GM18867 (cell line): ENCODE measurements at regions not wholly inside any gene's neighbourhood (a gene's known extent, or its start where the extent isn't known, plus 50 kb on each side); places are given as distances from the start of the nearest gene placed in this dataset.
A peak's percentile ranks its signal among the peaks of the same experiment; 100 is the strongest.

ENCODE experiments used
- ATAC-seq: cut with Tn5 transposase; IDR thresholded peaks from one replicate; pipeline ENCODE4 v1.9.1; 2021; ENCODE audit warnings: mild to moderate bottlenecking, moderate library complexity; ENCODE audit not compliant: unreplicated experiment

DNA sequence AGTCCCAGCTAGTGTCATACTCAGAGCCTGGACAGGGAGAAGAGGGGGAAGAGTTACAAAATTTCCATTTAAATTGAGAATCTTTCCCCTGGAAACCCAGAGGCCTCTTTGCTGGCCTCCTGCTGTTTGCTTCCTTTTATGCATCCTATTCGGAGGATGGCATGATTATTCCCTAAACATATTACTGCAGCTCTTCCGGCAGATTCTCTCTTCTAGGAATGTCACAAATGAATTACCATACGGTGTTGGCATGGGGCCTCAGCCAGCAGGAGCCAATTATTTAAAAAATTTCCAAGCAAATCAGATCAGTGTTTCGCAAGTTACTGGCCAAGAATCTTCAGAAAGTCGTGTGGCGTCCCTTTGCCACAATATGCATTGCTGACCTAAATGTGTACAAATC, 326.7 kb upstream of the NCAM1 start:
- ATAC-seq: no peak

DNA sequence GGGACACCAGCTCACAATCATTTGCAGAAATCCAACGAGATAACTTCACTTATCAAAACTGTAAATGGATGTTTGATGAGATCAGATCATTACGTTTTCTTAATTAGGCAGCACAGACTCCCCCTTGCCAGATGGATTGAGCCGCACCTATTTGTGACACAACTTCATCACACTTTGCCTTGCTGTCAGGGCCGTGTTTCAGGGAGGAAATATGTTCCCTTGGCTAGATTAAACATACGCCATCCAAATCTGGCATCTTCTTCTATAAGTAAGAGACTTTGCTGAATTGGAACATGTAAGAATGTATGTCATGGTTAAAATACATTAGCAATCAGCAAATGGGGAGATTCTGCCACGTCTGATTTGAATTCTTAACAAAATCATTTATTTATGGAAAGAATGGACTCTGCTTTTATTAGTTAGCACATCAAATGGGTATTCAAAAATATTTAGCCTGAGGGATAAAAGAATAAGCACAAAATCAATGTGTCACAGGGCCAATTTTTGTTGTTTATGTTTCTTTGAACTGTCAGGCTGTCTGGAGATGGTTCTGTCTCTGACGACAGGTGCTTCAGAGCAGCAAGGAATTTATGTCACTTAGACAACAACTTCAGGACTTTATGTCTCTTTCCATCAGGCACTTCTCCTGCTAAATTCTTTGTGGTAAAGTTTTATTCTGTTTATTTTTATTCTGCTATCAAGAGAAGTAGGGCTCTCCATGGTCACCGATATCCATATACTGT, 326.1 kb upstream of the NCAM1 start:
- no peak for ATAC-seq

DNA sequence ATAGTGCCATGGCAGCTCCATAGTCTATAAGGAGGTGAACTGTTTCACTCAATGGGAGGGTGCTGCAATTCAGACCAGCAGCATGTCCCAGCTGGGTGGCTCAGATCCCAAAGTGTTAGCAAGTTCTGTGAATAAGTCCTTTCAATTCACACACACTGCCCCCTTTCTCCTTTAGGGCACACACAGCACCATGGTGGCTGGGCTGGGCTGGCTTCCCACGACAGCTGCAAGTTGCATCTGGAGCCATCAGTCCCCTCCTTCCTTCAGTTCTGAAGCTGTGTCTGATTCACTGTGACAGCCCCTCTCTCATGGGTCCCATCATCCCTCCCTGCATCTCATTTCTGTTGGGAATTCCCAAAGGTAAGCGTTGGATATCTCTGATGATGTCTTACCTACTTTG, 324.1 kb upstream of the NCAM1 start:
- ATAC-seq: no peak

DNA sequence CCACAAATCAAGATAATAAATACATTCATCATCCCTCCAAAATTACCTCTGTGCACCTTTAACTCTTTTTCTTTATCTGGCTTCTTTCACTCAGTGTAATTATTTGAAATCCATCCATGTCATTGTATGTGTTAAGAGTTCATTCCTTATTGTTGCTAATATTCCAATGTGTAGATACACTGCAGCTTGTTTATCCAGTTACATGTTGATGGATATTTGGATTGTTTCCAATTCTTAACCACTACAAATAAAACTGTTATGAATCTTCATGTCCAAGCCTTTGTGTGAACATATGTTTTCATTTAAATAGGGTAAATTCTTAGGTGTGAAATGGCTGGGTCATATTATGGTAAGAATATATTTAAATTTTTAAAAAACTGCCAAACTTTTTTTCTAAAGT, 323.3 kb upstream of the NCAM1 start:
- no peak for ATAC-seq

DNA sequence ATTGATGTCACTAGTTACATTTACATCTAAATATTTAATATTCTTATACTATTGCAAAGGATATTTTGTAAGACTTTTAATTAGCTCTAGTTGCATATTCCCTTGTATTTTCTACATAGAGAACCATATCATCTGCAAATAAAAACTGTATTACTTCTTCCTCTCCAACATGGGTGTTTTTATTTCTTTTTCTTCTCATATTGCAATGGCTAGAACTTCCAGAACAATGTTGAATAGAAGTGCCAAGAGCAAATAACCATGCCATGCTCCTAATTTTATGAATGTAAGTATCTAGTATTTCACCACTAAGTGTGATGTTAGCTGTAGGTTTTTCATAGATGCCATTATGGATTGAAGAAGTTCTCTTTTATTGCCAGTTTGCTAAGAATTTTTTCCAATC, 321.8 kb upstream of the NCAM1 start:
- no peak for ATAC-seq

DNA sequence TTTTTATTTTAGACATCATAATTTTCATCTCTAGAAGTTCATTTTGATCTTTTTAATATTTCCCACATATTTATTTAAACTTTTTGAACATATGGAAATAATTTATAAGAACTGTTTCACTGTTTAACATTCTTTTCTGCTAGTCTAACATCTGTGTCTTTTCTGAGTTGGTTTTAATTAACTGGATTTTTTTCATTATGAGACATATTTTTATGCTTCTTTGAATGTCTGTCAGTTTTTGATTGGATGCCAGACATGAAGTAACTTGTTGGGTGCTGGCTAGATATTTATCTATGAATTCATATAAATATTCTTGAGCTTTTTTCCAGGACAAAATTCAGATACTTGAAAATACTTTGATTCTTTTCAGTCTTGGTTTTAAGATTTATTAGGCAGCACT, 317.8 kb upstream of the NCAM1 start:
- ATAC-seq: no peak

DNA sequence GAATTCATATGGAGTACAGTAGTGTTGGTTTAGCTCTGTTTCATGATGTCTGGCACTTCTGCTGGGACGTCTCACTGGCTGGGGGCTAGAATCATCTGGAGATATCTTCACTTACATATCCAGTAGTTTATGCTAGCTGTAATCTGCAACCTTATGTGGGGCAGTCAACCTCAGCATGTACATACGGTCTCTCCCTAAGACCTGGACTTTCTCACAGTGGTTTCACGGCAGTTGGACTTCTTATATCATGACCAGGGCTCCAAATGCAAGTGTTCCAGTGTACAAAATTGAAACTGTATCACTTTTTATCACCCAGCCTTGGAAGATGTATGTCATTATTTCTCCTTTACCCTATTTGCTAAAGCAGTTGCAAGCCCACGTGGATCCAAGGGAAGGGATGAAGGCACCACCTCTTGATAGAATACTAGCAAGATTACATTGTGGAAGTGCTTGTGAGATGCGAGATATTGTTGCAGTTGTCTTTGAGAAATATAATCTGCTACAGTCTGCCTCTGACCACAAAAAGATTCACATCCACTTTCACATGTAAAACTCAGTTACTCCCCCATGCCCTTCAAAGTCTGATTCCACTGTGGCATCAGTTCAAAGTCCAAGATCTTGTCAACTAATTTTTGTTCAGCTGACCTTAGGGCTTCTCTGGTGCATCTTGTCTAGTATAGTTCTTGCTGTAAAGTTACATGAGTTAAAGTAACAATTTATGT, 316.6 kb upstream of the NCAM1 start:
- peak; percentile 94 for ATAC-seq

DNA sequence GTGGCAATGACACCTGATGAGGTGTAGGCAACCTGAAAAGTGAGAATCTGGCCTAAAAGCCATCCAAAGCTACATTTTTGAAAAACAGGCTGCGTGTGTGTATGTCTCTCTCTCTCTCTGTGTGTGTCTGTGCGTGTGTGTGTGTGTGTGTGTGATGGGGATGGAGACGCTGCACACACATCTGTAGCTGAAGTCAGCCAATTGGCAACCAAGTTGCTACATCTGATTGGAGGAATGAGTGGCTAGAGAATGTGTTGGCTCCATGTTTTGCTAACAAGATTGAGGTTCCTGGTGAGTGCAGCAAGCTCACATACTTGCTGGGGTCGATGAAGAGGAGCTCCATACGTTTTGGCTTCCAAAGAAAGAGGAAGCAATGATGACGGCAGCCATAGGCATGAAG, 311.4 kb upstream of the NCAM1 start:
- ATAC-seq: no peak

DNA sequence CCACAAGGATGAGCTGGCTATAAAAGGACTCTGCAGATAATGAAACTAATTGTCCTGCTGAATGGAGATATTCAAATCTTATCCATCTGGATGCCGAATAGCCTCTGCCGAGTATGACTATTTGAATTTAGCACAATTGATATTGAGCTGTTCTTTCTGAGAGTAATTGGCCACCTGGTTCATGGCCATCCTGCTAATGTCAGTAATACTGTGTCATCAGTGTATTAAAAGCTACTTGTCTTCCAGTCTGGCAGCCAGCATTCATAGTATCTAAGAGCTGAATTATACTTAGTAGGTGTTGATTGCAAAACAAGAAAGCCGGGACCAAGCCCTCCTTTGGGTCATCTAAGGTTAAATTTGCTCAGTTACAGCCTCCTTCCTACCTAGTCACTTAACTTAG, 310.7 kb upstream of the NCAM1 start:
- ATAC-seq: no peak

DNA sequence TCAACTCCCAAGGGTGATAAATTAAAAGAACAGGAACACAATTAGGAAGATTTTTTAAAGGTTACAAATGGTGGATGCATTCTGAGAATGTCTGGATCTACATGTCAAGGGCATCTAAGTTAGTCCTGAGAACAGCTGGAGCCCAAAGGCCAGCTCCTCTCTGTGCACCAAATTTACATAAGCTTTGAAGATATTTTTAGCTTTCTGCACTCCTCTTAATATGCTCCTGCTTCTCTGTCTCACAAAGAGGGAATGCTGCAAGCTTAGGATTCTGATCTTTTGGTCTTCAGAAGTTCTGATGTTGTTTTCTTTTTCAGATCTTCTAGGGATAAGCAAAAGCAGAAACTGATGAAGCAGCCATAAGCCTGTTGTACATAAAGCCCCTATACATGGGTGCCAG, 309.8 kb upstream of the NCAM1 start:
- no peak for ATAC-seq

DNA sequence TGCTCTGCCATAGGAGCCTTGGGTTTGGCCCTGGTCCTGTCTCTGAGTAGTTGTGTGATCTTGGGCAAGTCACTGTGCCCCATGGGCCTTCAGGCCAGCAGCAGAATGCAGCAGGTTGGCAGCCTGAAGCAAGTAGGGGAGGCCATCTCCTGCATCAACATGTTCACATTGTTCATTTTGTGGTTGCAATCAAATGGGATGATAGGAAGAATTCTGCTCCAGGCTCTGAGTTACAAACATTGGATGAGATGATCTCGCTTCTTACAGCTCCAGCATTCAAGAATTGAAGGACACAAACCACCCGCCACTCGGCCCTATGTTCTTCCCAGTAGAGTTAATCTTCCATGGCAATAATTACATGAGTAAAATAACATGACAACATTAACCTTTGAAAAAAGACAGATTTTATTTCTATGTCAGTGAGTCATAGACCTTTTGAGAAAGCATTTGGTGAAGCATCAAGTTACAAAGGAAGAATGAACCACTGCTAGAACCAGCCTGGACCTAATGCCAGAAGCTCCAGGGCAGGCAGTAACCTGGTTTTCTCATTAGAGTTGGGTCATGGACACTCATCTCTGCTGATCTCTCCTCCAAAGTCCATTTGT, 308.3 kb upstream of the NCAM1 start:
- ATAC-seq: no peak

DNA sequence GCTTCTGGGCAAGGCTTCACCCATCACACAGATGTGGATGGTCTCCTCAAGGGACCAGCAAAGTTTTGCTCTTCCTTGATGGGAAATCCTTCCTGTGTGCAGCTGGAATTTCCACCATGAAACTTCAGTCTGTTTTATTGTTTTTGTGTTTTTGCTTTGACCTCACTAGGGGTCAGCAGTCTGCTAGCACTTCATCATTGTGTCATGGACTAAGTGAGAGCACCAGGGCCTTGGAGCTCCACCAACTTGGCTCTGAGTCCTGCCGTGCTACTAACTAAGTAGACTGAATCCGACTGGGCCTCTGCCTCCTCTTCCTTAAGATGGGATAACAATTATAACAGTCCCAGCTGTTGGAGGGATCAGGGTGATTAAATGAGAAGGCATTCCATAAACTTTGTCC, 305.8 kb upstream of the NCAM1 start:
- no peak for ATAC-seq

DNA sequence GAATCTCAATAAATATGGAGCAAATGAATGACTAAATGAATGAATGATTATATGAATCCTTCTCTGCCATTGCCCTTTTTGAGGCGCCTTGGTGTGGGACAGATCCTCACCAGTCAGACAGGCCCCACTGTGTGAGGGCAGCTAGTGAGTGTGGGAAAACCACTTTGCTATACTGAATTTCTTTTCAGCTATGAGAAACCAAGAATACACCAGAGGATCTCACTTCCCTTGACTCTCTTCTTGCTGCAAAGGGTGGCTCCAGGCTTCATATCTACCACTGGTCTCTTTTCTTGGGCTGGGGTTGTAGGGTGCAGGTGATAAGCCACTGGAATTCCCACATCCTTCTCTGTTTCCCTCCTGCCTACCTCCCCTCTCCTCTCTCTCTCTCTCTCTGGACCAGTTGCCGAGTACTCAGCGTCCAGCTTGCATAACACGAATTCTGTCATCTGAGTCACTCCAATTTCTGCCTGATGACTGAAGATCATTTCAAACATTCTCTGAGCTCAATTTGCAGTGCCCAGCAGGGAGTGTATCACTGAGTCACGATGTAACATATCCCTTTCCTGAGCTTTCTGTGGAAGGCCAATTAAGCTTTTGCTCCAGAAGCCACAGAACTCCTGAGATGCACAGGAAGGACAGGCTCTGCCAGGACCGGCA, 304.3 kb upstream of the NCAM1 start:
- ATAC-seq: peak; percentile 38

DNA sequence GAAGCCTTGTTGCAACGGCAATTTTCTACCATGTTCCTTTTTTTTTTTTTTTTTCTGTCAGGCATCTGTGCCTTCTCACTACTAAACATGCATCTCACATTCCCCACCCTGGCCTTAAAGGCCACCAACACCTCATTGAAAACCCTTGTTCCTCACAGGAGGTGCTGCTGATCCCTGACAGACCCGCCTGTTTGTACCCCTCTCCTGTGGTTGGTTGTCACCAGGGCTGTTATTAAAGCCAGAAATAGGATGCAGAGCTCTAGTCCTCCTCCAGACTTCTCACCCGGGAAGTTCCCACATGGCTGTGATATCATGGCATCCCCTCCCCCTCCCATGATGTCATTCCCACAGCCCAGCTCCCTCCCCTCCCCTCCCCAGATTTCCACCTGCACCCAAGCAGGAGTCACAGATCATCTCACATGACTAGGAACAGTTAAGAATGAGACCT, 302.8 kb upstream of the NCAM1 start:
- ATAC-seq: no peak

DNA sequence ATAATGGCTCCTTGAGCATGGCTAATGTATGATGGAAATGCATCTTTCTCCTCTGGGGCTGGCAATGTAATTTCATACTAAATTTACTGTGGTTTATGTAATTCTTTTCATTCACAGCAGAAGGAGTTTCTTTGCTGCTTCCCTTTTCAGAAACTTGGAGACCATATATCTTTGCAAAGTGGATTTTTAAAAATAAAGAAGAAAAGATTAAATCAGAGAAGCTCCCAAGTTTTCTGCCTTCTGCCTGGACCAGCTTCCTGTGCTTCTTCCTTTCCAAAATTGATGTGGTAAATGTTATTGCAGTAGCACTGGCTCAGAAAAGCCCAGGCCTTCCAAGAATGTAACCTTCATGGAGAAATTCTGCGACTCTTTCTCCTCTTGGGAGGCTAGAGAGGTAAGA, 300.1 kb upstream of the NCAM1 start:
- no peak for ATAC-seq

DNA sequence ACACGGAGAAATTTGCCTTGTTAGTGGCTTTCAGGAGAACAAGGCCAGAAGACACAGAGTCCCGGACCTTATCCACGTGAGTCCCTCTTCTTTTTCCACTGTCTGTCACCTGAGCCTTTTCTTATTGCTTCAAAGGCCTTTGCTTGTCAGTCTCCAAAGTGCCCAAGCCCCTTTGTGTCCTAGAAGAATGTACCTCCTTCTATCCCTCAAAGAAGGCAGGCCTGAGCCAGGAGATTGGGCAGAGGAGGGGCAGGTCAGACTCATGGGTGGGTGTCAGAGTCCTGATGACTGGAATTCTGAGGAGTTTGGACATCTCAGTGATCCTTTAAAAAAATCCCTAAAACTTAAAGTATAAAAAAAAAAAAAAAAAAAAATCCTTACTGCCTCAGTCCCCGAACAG, 299.6 kb upstream of the NCAM1 start:
- ATAC-seq: no peak

DNA sequence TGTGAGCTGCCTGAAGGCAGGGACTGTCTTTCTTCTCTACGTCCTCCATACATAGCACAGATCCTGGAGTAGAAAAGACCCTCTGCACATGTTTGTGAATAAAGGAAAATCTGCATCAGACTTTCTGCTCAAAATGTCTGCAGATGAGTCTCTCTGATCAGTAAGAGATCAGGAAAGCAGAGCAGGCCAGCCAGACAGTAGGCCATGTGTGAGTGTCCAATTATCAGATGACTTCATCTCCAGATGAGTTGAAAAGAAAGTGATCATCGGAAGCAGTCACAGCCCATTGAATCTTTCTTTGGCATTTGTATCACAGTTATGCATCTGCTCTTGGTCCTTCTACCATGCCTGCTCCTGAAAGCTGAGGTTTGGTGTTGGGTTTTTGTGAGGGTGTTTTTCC, 298.7 kb upstream of the NCAM1 start:
- ATAC-seq: no peak

DNA sequence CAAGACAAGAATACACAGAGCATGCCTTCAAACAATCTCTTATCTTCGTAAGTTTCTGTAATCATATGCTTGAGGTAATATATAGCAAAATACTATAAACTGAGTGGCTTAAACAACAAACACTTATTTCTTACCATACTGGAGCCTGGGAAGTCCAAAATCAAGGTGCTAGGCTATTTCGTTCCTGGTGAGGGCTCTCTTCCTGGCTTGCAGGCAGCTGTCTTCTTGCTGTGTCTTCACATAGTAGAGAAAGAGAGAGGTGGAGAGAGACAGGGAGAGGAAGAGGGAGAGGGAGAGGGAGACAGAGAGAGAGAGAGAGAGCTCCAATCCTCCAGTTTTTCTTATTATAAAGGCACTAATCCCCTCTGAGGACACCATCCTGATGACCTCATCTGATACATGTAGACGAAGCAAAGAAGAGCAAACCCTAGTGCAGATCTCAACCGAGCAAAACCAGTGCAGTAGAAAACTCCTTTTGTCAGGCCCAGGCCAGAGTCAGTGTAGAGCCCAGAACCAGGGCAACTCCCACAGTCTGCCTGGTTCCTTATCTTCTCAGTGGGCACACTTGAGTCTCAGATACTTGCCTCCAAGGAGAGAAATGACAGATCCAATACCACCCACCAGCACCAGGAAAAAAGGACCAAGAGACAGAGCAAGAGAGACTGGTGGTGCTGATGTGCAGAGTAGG, 297.1 kb upstream of the NCAM1 start:
- ATAC-seq: no peak

DNA sequence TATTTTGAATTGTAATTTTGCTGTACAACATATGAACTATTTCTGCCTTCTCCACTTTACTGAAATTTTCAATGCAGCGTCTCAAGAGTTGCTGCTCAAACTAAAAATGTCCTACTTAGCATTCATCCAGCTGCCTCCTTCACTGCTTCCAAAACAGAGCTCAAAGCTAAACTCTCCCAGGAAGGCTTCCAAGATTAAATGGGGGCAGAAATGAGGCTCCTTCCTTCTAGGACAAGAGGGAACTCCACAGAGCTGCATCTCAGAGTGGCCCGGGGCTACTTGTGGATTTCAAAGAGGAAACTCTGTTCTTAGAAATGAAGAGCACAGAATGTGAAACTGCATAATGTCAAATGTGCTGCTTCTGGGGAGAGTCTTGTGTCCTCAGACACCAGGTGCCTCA, 295.9 kb upstream of the NCAM1 start:
- no peak for ATAC-seq

DNA sequence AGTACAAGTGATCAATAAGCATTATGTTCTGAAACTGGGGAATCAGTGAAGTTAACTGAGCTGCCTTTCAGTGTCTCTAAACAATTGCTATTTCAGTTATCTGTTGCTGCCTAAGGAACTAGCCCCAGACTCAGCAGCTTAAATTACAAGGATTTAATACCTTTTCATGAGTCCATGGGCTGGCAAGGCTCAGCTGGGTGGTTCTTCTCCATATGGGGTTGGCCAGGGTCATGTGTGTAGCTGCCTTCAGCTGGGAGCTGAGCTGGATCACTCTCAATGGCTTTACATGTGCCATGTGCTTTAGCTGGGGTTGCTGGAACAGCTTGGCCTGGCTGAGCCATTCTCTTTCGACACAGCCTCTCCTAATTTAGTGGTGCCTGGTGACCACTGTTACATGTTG, 295.0 kb upstream of the NCAM1 start:
- ATAC-seq: no peak
